MM.1S (cell line): ENCODE measurements at regions not wholly inside any gene's neighbourhood (a gene's known extent, or its start where the extent isn't known, plus 50 kb on each side); places are given as distances from the start of the nearest gene placed in this dataset.

Source experiments
- DNase-seq: peaks from one replicate; pipeline ENCODE4 v3.0.0-alpha.2; 2015
- H2AFZ ChIP-seq: fragments of 300-600 bp; sonication (generic); 2 replicates; pipeline ENCODE4 v1.6.0; 2016; ENCODE audit warnings: antibody characterized with exemption, low read length
- H3F3A ChIP-seq: fragments of 300-600 bp; sonication (generic); 2 replicates; pipeline ENCODE4 v1.6.1; 2016; ENCODE audit warnings: mild to moderate bottlenecking, antibody characterized with exemption, low read length, moderate library complexity, mixed read lengths; ENCODE audit not compliant: insufficient read depth
- H3K27ac ChIP-seq: fragments of 300-600 bp; sonication (generic); 2 replicates; pipeline ENCODE4 v1.5.1; 2016; ENCODE audit warnings: mild to moderate bottlenecking, low read length
- H3K27me3 ChIP-seq: fragments of 300-600 bp; sonication (generic); replicated peaks from 2 replicates; pipeline ENCODE4 v1.6.0; 2016; ENCODE audit warnings: low read length; ENCODE audit not compliant: insufficient read depth
- H3K36me3 ChIP-seq: fragments of 300-600 bp; sonication (generic); replicated peaks from 2 replicates; pipeline ENCODE4 v1.6.1; 2016; ENCODE audit warnings: mild to moderate bottlenecking, low read length, mixed read lengths; ENCODE audit not compliant: insufficient read depth
- H3K4me1 ChIP-seq: fragments of 300-600 bp; sonication (generic); 2 replicates; pipeline ENCODE4 v1.6.1; 2016; ENCODE audit warnings: low read length, mixed read lengths
- H3K4me2 ChIP-seq: fragments of 300-600 bp; sonication (generic); 2 replicates; pipeline ENCODE4 v1.6.0; 2016; ENCODE audit warnings: low read depth, low read length
- H3K4me3 ChIP-seq: fragments of 300-600 bp; sonication (generic); 2 replicates; pipeline ENCODE4 v1.5.1; 2016; ENCODE audit warnings: low read length, mixed read lengths
- H3K79me2 ChIP-seq: fragments of 300-600 bp; sonication (generic); 2 replicates; pipeline ENCODE4 v1.6.1; 2016; ENCODE audit warnings: mixed run types, low read length, mixed read lengths
- H3K9ac ChIP-seq: fragments of 300-600 bp; sonication (generic); 2 replicates; pipeline ENCODE4 v1.6.1; 2016; ENCODE audit warnings: low read length, mixed read lengths
- H3K9me2 ChIP-seq: fragments of 300-600 bp; sonication (generic); replicated peaks from 2 replicates; pipeline ENCODE4 v1.6.1; 2016; ENCODE audit warnings: mild to moderate bottlenecking, low read length, mixed read lengths; ENCODE audit not compliant: insufficient read depth
- H3K9me3 ChIP-seq: fragments of 300-600 bp; sonication (generic); replicated peaks from 2 replicates; pipeline ENCODE4 v1.6.1; 2016; ENCODE audit warnings: mild to moderate bottlenecking, low read length, mixed read lengths; ENCODE audit not compliant: insufficient read depth
- H4K20me1 ChIP-seq: fragments of 300-600 bp; sonication (generic); 2 replicates; pipeline ENCODE4 v1.6.1; 2016; ENCODE audit warnings: mild to moderate bottlenecking, low read length, moderate library complexity, mixed read lengths; ENCODE audit not compliant: insufficient read depth
- CTCF ChIP-seq: fragments of 300-600 bp; sonication (generic); IDR thresholded peaks from 2 replicates; pipeline ENCODE4 v1.5.1; 2016; ENCODE audit warnings: antibody characterized with exemption, low read length, mixed read lengths
- EZH2 ChIP-seq: fragments of 300-600 bp; sonication (generic); optimal IDR thresholded peaks from 2 replicates; pipeline ENCODE3; 2017; ENCODE audit warnings: low read depth, mild to moderate bottlenecking, antibody characterized with exemption, low read length, mixed read lengths
- EZH2phosphoT487 ChIP-seq: fragments of 300-600 bp; sonication (generic); IDR thresholded peaks from 2 replicates; pipeline ENCODE4 v1.6.1; 2018; ENCODE audit warnings: antibody characterized with exemption, low read length

- Histone ChIP-seq H3K9me2 (no peaks in the 10 kb centered on the region), H3K36me3 (no peaks in the 10 kb centered on the region), H3K79me2 (no peaks in the 10 kb centered on the region), H3K4me1 (peaks cover 10% of the 10 kb centered on the region), H3K9ac (no peak overlapping the region), H3K4me2 (no peak overlapping the region), H2AFZ (no peak overlapping the region), H4K20me1 (no peaks in the 10 kb centered on the region), H3F3A (0 out of 2 replicates have a peak, but pooled peaks cover 3% of the 10 kb centered on the region), H3K9me3 (no peaks in the 10 kb centered on the region), H3K27me3 (no peaks in the 10 kb centered on the region), H3K4me3 (no peak overlapping the region), H3K27ac (no peak overlapping the region)
- DNase-seq = no peak
- TF ChIP-seq EZH2phosphoT487 (no peak), CTCF (no peak), EZH2 (no peak)
Observed at GRCh38 chr18:59059140-59059539, 80.5 kb upstream of the SEC11C start.

GRCh38 chr18:59060551-59060950, 79.1 kb upstream of the SEC11C start:
- Histone ChIP-seq H3K4me1 (peaks cover 10% of the 10 kb centered on the region), H3K27ac (no peak overlapping the region), H3F3A (0 out of 2 replicates have a peak, but pooled peaks cover 3% of the 10 kb centered on the region), H3K9me2 (no peaks in the 10 kb centered on the region), H3K4me2 (no peak overlapping the region), H3K4me3 (no peak overlapping the region), H3K79me2 (no peaks in the 10 kb centered on the region), H3K9ac (no peak overlapping the region), H3K9me3 (no peaks in the 10 kb centered on the region), H3K27me3 (no peaks in the 10 kb centered on the region), H3K36me3 (no peaks in the 10 kb centered on the region), H4K20me1 (no peaks in the 10 kb centered on the region), H2AFZ (no peak overlapping the region)
- TF ChIP-seq EZH2phosphoT487 (no peak), CTCF (no peak), EZH2 (no peak)
- DNase-seq = no peak

- no peaks in the 10 kb centered on the region for H3K36me3 ChIP-seq
- DNase-seq = no peak
- TF ChIP-seq EZH2 = no peak
- TF ChIP-seq EZH2phosphoT487 = no peak
- no peak for TF ChIP-seq CTCF
- no peak overlapping the region for H2AFZ ChIP-seq
- H3K79me2 ChIP-seq = no peaks in the 10 kb centered on the region
- H3K4me2 ChIP-seq = no peak overlapping the region
- no peaks in the 10 kb centered on the region for H3K9me3 ChIP-seq
- H3F3A ChIP-seq = 0 out of 2 replicates have a peak, but pooled peaks cover 3% of the 10 kb centered on the region
- H3K27me3 ChIP-seq = no peaks in the 10 kb centered on the region
- no peaks in the 10 kb centered on the region for H3K9me2 ChIP-seq
- peaks cover 10% of the 10 kb centered on the region for H3K4me1 ChIP-seq
- no peak overlapping the region for H3K9ac ChIP-seq
- H3K27ac ChIP-seq = no peak overlapping the region
- H4K20me1 ChIP-seq = no peaks in the 10 kb centered on the region
- no peak overlapping the region for H3K4me3 ChIP-seq
Observed at GRCh38 chr18:59061914-59062642, 77.6 kb upstream of the SEC11C start.
